HCT116 (cell line): ENCODE measurements at regions not wholly inside any gene's neighbourhood (a gene's known extent, or its start where the extent isn't known, plus 50 kb on each side); places are given as distances from the start of the nearest gene placed in this dataset.

ENCODE experiments used
- ATAC-seq: fragments of 200-7000 bp; cut with Tn5 transposase; 2 replicates; pipeline ENCODE4 v1.9.1; 2020; ENCODE audit warnings: mild to moderate bottlenecking, moderate library complexity
- BruUV-seq: library from RNA; stranded (reverse); fragments of 400-500 nt; replicated peaks from 2 replicates; lab custom pipeline; 2021; lab: Mats Ljungman, UMichigan
- CTCF ChIA-PET: fragments of 300-600 bp; sonication (Branson Sonifier 250); formaldehyde crosslinking; loops from one replicate; lab custom pipeline; 2021; ENCODE audit warnings: antibody characterized with exemption; lab: Charles Lee
- POLR2A ChIA-PET: fragments of 300-600, 350-600 bp; sonication (Branson Sonifier 250); formaldehyde crosslinking; loops from one replicate; lab custom pipeline; 2021; ENCODE audit warnings: antibody characterized with exemption; lab: Charles Lee
- RAD21 ChIA-PET, 2 experiments: fragments of 300-600 bp; sonication (Branson Sonifier 250); formaldehyde crosslinking; loops; one replicate each; lab custom pipeline; 2023; ENCODE audit warnings: low total read pairs in 2 of 2; ENCODE audit not compliant: uncharacterized antibody in 2 of 2, unreplicated experiment in 2 of 2, low non-redundant PET in 1 of 2; lab: Charles Lee
- DNase-seq: peaks from one replicate; pipeline ENCODE4 v3.0.0-alpha.2; 2010; ENCODE audit warnings: low read depth, low spot score
- H2AFZ ChIP-seq: fragments of 200-600 bp; shearing (Covaris generic), sonication (generic); 2 replicates; pipeline ENCODE4 v1.6.1; 2017; ENCODE audit warnings: low read depth, mixed run types, mixed read lengths, antibody characterized with exemption, low read length; ENCODE audit not compliant: poor library complexity, severe bottlenecking
- H3K27ac ChIP-seq: 2 replicates; pipeline ENCODE4 v1.5.1; 2012; ENCODE audit warnings: low read depth, low read length
- H3K27me3 ChIP-seq: fragments of 200-600 bp; sonication (generic); 2 replicates; pipeline ENCODE4 v1.6.1; 2016; ENCODE audit warnings: mixed run types, low read length, mixed read lengths; ENCODE audit not compliant: insufficient read depth
- H3K36me3 ChIP-seq, 2 experiments: fragments of 200-500 bp in 1 of 2; fragments of 200-600 bp in 1 of 2; sonication (Bioruptor generic) in 1 of 2; sonication (generic) in 1 of 2; 2 replicates each; pipeline versions ENCODE4 v1.5.1 to v1.6.1; 2014 to 2016; ENCODE audit warnings: low read length in 2 of 2, inconsistent platforms in 1 of 2, mixed read lengths in 1 of 2, mixed run types in 1 of 2; ENCODE audit not compliant: insufficient read depth in 2 of 2, control insufficient read depth in 1 of 2
- H3K4me1 ChIP-seq, 2 experiments: fragments of 200-600 bp in 1 of 2; sonication (generic) in 1 of 2; 2 replicates each; pipeline versions ENCODE4 v1.5.1 to v1.6.1; 2012 to 2017; ENCODE audit warnings: low read length in 2 of 2, inconsistent platforms in 1 of 2, mild to moderate bottlenecking in 1 of 2, mixed read lengths in 1 of 2, mixed run types in 1 of 2, moderate library complexity in 1 of 2; ENCODE audit not compliant: insufficient read depth in 2 of 2, control insufficient read depth in 1 of 2
- H3K4me2 ChIP-seq: fragments of 200-600 bp; sonication (generic); 2 replicates; pipeline ENCODE4 v1.6.1; 2017; ENCODE audit warnings: mixed run types, low read length, mixed read lengths
- H3K4me3 ChIP-seq, 2 experiments: fragments of 200-600 bp in 1 of 2; sonication (generic) in 1 of 2; replicated peaks in 1 of 2; 2 replicates each; pipeline ENCODE4 v1.5.1; 2011 to 2016; ENCODE audit warnings: low read length in 2 of 2, control low read depth in 1 of 2, low read depth in 1 of 2, mild to moderate bottlenecking in 1 of 2, mixed read lengths in 1 of 2, mixed run types in 1 of 2
- H3K79me2 ChIP-seq: fragments of 200-600 bp; sonication (generic); 2 replicates; pipeline ENCODE4 v1.6.1; 2017; ENCODE audit warnings: mild to moderate bottlenecking, mixed run types, low read length, moderate library complexity, mixed read lengths; ENCODE audit not compliant: insufficient read depth
- H3K9ac ChIP-seq: fragments of 200-600 bp; sonication (generic); 2 replicates; pipeline ENCODE4 v1.6.1; 2016; ENCODE audit warnings: low read length, mixed read lengths
- H3K9me2 ChIP-seq: fragments of 200-600 bp; sonication (generic), shearing (Covaris generic); 2 replicates; pipeline ENCODE4 v1.6.1; 2017; ENCODE audit warnings: mixed run types, mild to moderate bottlenecking, moderate library complexity; ENCODE audit not compliant: insufficient read depth
- H3K9me3 ChIP-seq, 2 experiments: fragments of 200-500 bp in 1 of 2; fragments of 200-600 bp in 1 of 2; sonication (Bioruptor generic) in 1 of 2; sonication (generic) in 1 of 2; 2 replicates each; pipeline ENCODE4 v1.6.1; 2014 to 2017; ENCODE audit warnings: low read length in 2 of 2, mixed read lengths in 2 of 2, inconsistent platforms in 1 of 2, low read depth in 1 of 2, mild to moderate bottlenecking in 1 of 2, mixed run types in 1 of 2, moderate library complexity in 1 of 2; ENCODE audit not compliant: control insufficient read depth in 1 of 2, insufficient read depth in 1 of 2
- H4K20me1 ChIP-seq: fragments of 200-600 bp; sonication (generic), shearing (Covaris generic); 2 replicates; pipeline ENCODE4 v1.6.1; 2017; ENCODE audit warnings: mixed run types, mild to moderate bottlenecking, moderate library complexity; ENCODE audit not compliant: insufficient read depth
- CEBPB ChIP-seq: IDR thresholded peaks from 2 replicates; pipeline ENCODE4 v1.6.1; 2012; ENCODE audit warnings: low read depth
- CTCF ChIP-seq, 3 experiments: fragments of 200-600 bp in 1 of 3; sonication (generic) in 1 of 3; IDR thresholded peaks in 2 of 3; conservative IDR thresholded peaks in 1 of 3; 2 replicates each; pipeline ENCODE4 v1.5.1; 2012 to 2017; ENCODE audit warnings: low read depth in 2 of 3, low read length in 2 of 3, antibody characterized with exemption in 1 of 3, borderline replicate concordance in 1 of 3, control low read depth in 1 of 3, mild to moderate bottlenecking in 1 of 3, mixed read lengths in 1 of 3, mixed run types in 1 of 3, moderate library complexity in 1 of 3; ENCODE audit not compliant: insufficient read depth in 1 of 3
- EGR1 ChIP-seq: IDR thresholded peaks from 2 replicates; pipeline ENCODE4 v1.6.1; 2012; ENCODE audit warnings: low read depth
- ELF1 ChIP-seq: IDR thresholded peaks from 2 replicates; pipeline ENCODE4 v1.6.1; 2012; ENCODE audit warnings: low read depth, borderline replicate concordance
- EZH2 ChIP-seq: fragments of 200-600 bp; sonication (generic); IDR thresholded peaks from 2 replicates; pipeline ENCODE4 v1.6.1; 2017; ENCODE audit warnings: antibody characterized with exemption, mixed run types
- EZH2phosphoT487 ChIP-seq: fragments of 200-600 bp; IDR thresholded peaks from 2 replicates; pipeline ENCODE4 v1.6.1; 2018; ENCODE audit warnings: antibody characterized with exemption, borderline replicate concordance
- FOSL1 ChIP-seq: IDR thresholded peaks from 2 replicates; pipeline ENCODE4 v1.6.1; 2012; ENCODE audit warnings: low read depth
- JUND ChIP-seq: IDR thresholded peaks from 2 replicates; pipeline ENCODE4 v1.6.1; 2012
- POLR2A ChIP-seq: IDR thresholded peaks from 2 replicates; pipeline ENCODE4 v1.7.0; 2011; ENCODE audit warnings: borderline replicate concordance; ENCODE audit not compliant: insufficient read depth, insufficient read length; ENCODE audit errors: extremely low read depth
- POLR2AphosphoS5 ChIP-seq: IDR thresholded peaks from 2 replicates; pipeline ENCODE4 v1.6.1; 2011; ENCODE audit warnings: mild to moderate bottlenecking, low read depth, low read length, moderate library complexity
- SP1 ChIP-seq: IDR thresholded peaks from 2 replicates; pipeline ENCODE4 v1.6.1; 2012; ENCODE audit warnings: low read depth
- SRF ChIP-seq: IDR thresholded peaks from 2 replicates; pipeline ENCODE4 v1.6.1; 2012; ENCODE audit warnings: low read depth
- TCF7L2 ChIP-seq: IDR thresholded peaks from 2 replicates; pipeline ENCODE4 v1.7.0; 2011; ENCODE audit warnings: borderline replicate concordance, inconsistent platforms; ENCODE audit not compliant: insufficient read depth, insufficient read length; ENCODE audit errors: extremely low read depth
- YY1 ChIP-seq: IDR thresholded peaks from 2 replicates; pipeline ENCODE4 v1.6.1; 2011; ENCODE audit warnings: low read length, low read depth, moderate library complexity, mild to moderate bottlenecking; ENCODE audit not compliant: insufficient replicate concordance; ENCODE audit errors: extremely low read depth
- ZFX ChIP-seq: fragments of 450-650 bp; IDR thresholded peaks from 2 replicates; pipeline ENCODE4 v1.6.1; 2017
- ZNF274 ChIP-seq: fragments of 200-500 bp; sonication (Bioruptor generic); IDR thresholded peaks from 2 replicates; pipeline ENCODE4 v1.6.1; 2014; ENCODE audit warnings: mild to moderate bottlenecking, low read depth, low read length, inconsistent platforms
- intact Hi-C: fragments of 100-400 bp; cut with micrococcal nuclease; formaldehyde crosslinking; loops from 2 replicates; pipeline ENCODE4 v1.10.0; 2022
- TF ChIP-seq, protein P1 (sequence below): IDR thresholded peaks from 2 replicates; pipeline ENCODE4 v1.6.1; 2012
- TF ChIP-seq, protein P2 (sequence below): IDR thresholded peaks from 2 replicates; pipeline ENCODE4 v1.6.1; 2012
- TF ChIP-seq, protein P3 (sequence below): IDR thresholded peaks from 2 replicates; pipeline ENCODE4 v1.6.1; 2011; ENCODE audit warnings: mild to moderate bottlenecking, low read length, moderate library complexity; ENCODE audit not compliant: insufficient replicate concordance; ENCODE audit errors: extremely low read depth
- TF ChIP-seq, protein P4 (sequence below): IDR thresholded peaks from 2 replicates; pipeline ENCODE4 v1.6.1; 2012; ENCODE audit warnings: low read depth

GRCh38 chr17:68699936-68700335 is 98.8 kb upstream of the FAM20A start:
- ATAC-seq: no peak
- no peak for DNase-seq
- no peaks in the 10 kb centered on the region for H3K27me3 ChIP-seq
- no peak overlapping the region for H3K4me2 ChIP-seq
- H3K9me3 ChIP-seq: no peaks in the 10 kb centered on the region
- TF ChIP-seq CTCF (IDR thresholded peaks at IDR 0.05 in 2 of 3, conservative IDR thresholded peaks at IDR 0.05 in 1 of 3; ENCODE audit: borderline replicate concordance in 1 of 3, insufficient read depth in 1 of 3, low read depth in 2 of 3, low read length in 2 of 3): no peak
- TF ChIP-seq ZFX: no peak
- TF ChIP-seq ELF1: no peak
- no peak for TF ChIP-seq ZNF274
- no peak for TF ChIP-seq EGR1
- no peak for TF ChIP-seq SP1
- no peak for TF ChIP-seq FOSL1
- TF ChIP-seq, protein P1, sequence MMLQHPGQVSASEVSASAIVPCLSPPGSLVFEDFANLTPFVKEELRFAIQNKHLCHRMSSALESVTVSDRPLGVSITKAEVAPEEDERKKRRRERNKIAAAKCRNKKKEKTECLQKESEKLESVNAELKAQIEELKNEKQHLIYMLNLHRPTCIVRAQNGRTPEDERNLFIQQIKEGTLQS: no peak
- TF ChIP-seq, protein P2, sequence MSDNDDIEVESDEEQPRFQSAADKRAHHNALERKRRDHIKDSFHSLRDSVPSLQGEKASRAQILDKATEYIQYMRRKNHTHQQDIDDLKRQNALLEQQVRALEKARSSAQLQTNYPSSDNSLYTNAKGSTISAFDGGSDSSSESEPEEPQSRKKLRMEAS: no peak
- TF ChIP-seq EZH2: no peak
- TF ChIP-seq, protein P3, sequence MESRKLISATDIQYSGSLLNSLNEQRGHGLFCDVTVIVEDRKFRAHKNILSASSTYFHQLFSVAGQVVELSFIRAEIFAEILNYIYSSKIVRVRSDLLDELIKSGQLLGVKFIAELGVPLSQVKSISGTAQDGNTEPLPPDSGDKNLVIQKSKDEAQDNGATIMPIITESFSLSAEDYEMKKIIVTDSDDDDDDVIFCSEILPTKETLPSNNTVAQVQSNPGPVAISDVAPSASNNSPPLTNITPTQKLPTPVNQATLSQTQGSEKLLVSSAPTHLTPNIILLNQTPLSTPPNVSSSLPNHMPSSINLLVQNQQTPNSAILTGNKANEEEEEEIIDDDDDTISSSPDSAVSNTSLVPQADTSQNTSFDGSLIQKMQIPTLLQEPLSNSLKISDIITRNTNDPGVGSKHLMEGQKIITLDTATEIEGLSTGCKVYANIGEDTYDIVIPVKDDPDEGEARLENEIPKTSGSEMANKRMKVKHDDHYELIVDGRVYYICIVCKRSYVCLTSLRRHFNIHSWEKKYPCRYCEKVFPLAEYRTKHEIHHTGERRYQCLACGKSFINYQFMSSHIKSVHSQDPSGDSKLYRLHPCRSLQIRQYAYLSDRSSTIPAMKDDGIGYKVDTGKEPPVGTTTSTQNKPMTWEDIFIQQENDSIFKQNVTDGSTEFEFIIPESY: no peak
- TF ChIP-seq JUND: no peak
- TF ChIP-seq POLR2A: no peak
- TF ChIP-seq TCF7L2: no peak
- TF ChIP-seq, protein P4, sequence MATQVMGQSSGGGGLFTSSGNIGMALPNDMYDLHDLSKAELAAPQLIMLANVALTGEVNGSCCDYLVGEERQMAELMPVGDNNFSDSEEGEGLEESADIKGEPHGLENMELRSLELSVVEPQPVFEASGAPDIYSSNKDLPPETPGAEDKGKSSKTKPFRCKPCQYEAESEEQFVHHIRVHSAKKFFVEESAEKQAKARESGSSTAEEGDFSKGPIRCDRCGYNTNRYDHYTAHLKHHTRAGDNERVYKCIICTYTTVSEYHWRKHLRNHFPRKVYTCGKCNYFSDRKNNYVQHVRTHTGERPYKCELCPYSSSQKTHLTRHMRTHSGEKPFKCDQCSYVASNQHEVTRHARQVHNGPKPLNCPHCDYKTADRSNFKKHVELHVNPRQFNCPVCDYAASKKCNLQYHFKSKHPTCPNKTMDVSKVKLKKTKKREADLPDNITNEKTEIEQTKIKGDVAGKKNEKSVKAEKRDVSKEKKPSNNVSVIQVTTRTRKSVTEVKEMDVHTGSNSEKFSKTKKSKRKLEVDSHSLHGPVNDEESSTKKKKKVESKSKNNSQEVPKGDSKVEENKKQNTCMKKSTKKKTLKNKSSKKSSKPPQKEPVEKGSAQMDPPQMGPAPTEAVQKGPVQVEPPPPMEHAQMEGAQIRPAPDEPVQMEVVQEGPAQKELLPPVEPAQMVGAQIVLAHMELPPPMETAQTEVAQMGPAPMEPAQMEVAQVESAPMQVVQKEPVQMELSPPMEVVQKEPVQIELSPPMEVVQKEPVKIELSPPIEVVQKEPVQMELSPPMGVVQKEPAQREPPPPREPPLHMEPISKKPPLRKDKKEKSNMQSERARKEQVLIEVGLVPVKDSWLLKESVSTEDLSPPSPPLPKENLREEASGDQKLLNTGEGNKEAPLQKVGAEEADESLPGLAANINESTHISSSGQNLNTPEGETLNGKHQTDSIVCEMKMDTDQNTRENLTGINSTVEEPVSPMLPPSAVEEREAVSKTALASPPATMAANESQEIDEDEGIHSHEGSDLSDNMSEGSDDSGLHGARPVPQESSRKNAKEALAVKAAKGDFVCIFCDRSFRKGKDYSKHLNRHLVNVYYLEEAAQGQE: no peak
- TF ChIP-seq YY1: no peak
- no peak for TF ChIP-seq CEBPB
- TF ChIP-seq POLR2AphosphoS5: no peak
- TF ChIP-seq SRF: no peak
- TF ChIP-seq EZH2phosphoT487: no peak
- ChIA-PET CTCF (no interaction called here), POLR2A (no interaction called here), RAD21 (no interaction called here)
- no peaks in the 10 kb centered on the region for H3K9me2 ChIP-seq
- no peak overlapping the region for H3K9ac ChIP-seq
- no peaks in the 10 kb centered on the region for H3K79me2 ChIP-seq
- H3K4me1 ChIP-seq: peaks cover 0 to 2% of the 10 kb centered on the region in 2 experiments; a peak in 1 of 4 replicates
- no peak overlapping the region for H2AFZ ChIP-seq
- no TSS peak for BruUV-seq
- intact Hi-C loops: no loop called here
- H3K4me3 ChIP-seq: no peak overlapping the region
- H3K27ac ChIP-seq: no peak overlapping the region
- H4K20me1 ChIP-seq: no peaks in the 10 kb centered on the region
- H3K36me3 ChIP-seq: no peaks in the 10 kb centered on the region
